ENCODE measurements at regions not wholly inside any gene's neighbourhood (a gene's known extent, or its start where the extent isn't known, plus 50 kb on each side); places are given as distances from the start of the nearest gene placed in this dataset.
A peak's percentile ranks its signal among the peaks of the same experiment; 100 is the strongest.

GRCh38 chr9:73845954-73846690, 651.0 kb upstream of the RORB start:
- DNase-seq (ENCODE audit: low spot score) (no peak), FAIRE-seq (no peak)

GRCh38 chr9:73847536-73847935, 649.6 kb upstream of the RORB start:
- DNase-seq (ENCODE audit: low spot score) (no peak), FAIRE-seq (no peak)

- DNase-seq (ENCODE audit: low spot score) (no peak), FAIRE-seq (no peak)
Observed at GRCh38 chr9:73853549-73853948, 643.6 kb upstream of the RORB start.

- FAIRE-seq = no peak
- DNase-seq (ENCODE audit: low spot score) = no peak
Observed at GRCh38 chr9:73855206-73855605, 641.9 kb upstream of the RORB start.

GRCh38 chr9:73863924-73864323, 633.2 kb upstream of the RORB start:
- no peak for FAIRE-seq
- DNase-seq (ENCODE audit: low spot score) = no peak

GRCh38 chr9:73866451-73866850, 630.7 kb upstream of the RORB start:
- DNase-seq (ENCODE audit: low spot score) (no peak), FAIRE-seq (no peak)

GRCh38 chr9:73869264-73869663, 627.9 kb upstream of the RORB start:
- DNase-seq (ENCODE audit: low spot score) = peak; percentile 67

GRCh38 chr9:73871636-73872035, 625.5 kb upstream of the RORB start:
- FAIRE-seq = no peak
- DNase-seq (ENCODE audit: low spot score) = no peak

More at GRCh38 chr9:73869264-73869663, 627.9 kb upstream of the RORB start:
- peak; percentile 5 for FAIRE-seq

GRCh38 chr9:73872701-73873100, 624.4 kb upstream of the RORB start:
- FAIRE-seq (no peak), DNase-seq (ENCODE audit: low spot score) (no peak)

GRCh38 chr9:73880101-73880500, 617.0 kb upstream of the RORB start:
- no peak for FAIRE-seq
- no peak for DNase-seq (ENCODE audit: low spot score)

- FAIRE-seq (no peak), DNase-seq (ENCODE audit: low spot score) (no peak)
Observed at GRCh38 chr9:73889023-73889422, 608.1 kb upstream of the RORB start.

- DNase-seq (ENCODE audit: low spot score) (no peak), FAIRE-seq (no peak)
Observed at GRCh38 chr9:73890685-73891277, 606.4 kb upstream of the RORB start.

GRCh38 chr9:73892335-73892734, 604.8 kb upstream of the RORB start:
- FAIRE-seq (no peak), DNase-seq (ENCODE audit: low spot score) (no peak)

GRCh38 chr9:73893230-73893629, 603.9 kb upstream of the RORB start:
- DNase-seq (ENCODE audit: low spot score) (no peak), FAIRE-seq (no peak)

- no peak for FAIRE-seq
- no peak for DNase-seq (ENCODE audit: low spot score)
Observed at GRCh38 chr9:73896061-73896460, 601.1 kb upstream of the RORB start.

- DNase-seq (ENCODE audit: low spot score) = no peak
Observed at GRCh38 chr9:73906671-73907070, 590.5 kb upstream of the RORB start.

GRCh38 chr9:73911804-73912203, 585.3 kb upstream of the RORB start:
- FAIRE-seq (no peak), DNase-seq (ENCODE audit: low spot score) (no peak)

More at GRCh38 chr9:73906671-73907070, 590.5 kb upstream of the RORB start:
- FAIRE-seq = no peak

GRCh38 chr9:73916016-73916673, 581.0 kb upstream of the RORB start:
- no peak for FAIRE-seq
- DNase-seq (ENCODE audit: low spot score) = peak; percentile 4

- no peak for FAIRE-seq
- DNase-seq (ENCODE audit: low spot score) = no peak
Observed at GRCh38 chr9:73919712-73920111, 577.4 kb upstream of the RORB start.

- no peak for FAIRE-seq
- DNase-seq (ENCODE audit: low spot score) = no peak
Observed at GRCh38 chr9:73923796-73924195, 573.3 kb upstream of the RORB start.

GRCh38 chr9:73951147-73951546, 546.0 kb upstream of the RORB start:
- DNase-seq (ENCODE audit: low spot score) (no peak), FAIRE-seq (no peak)

GRCh38 chr9:73962792-73963191, 534.3 kb upstream of the RORB start:
- DNase-seq (ENCODE audit: low spot score) (no peak), FAIRE-seq (no peak)

GRCh38 chr9:73969936-73970335, 527.2 kb upstream of the RORB start:
- no peak for DNase-seq (ENCODE audit: low spot score)
- FAIRE-seq = no peak

Measured in urothelium cell line (cell line).